Fibroblast of upper back skin (primary cell): ENCODE measurements at regions not wholly inside any gene's neighbourhood (a gene's known extent, or its start where the extent isn't known, plus 50 kb on each side); places are given as distances from the start of the nearest gene placed in this dataset.
"Not testable (repeated sequence)": the region's sequence is repeated elsewhere in the genome, so short reads cannot be mapped to it uniquely, and the experiment has no call there.

Source experiments
- DNase-seq: peaks from one replicate; pipeline ENCODE4 v3.0.0-alpha.2; 2013

DNA sequence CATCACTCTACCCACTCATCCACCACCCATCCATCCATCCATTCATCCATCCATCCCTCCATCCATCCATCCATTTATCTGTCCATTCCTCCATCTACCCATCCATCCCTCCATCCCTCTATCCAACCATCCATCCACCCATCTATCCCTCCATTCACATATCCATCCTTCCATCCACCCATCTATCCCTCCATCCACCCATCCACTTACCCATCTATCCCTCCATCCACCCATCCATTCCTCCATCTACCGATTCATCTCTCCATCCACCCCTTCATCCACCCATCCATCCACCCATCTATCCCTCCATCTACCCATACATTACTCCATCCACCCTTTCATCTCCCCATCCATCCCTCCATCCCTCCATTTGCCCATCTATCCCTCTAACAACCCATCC, 239.6 kb upstream of the SHH start:
- DNase-seq: no peak

DNA sequence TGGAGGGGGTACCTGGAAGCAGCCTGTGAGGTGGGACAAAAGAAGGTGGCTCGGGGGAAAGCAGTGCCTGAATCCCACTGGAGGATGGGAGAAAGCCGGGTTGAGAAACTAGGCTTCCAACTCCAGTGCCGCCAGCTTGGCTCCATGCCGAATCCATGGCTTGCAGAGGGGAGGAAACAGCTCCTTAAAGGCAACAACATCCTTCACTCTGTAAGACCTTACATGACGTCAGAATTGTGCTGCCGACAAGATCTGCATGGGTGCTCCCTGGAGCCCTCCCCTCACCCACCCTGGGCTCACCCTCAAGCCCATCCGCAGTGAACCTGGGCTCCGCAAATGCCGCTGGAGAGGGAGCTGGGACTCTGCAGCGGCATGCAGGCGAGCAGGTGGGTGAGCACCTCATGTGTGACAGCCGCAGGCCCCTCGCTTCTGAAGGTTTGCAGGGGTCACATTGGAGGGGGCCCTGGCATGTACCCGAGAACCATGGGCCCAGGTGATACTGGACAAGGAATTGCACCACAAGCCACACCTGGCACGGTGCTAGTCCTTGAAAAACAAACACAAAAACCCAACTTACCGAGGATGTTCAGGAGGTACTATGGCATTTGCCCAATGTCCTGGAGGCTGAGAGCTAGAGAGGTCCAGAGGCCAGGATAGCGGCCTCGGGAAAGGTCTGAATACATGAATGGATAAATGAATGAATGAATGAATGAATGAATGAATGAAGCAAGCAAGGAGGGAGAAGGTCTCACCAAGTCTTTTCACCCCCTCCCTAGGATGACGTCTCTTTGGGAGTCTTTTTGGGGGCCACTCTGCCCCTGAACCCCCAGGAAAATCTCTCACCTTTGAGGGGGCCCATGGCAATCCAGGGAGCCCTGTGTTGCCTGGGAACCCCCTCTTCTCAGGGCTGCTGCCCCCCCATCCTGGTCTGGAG, 238.6 kb upstream of the SHH start:
- no peak for DNase-seq

GRCh38 chr7:156049366-156049765, 237.1 kb upstream of the SHH start:
- DNase-seq: no peak

GRCh38 chr7:156046031-156046560, 233.8 kb upstream of the SHH start:
- DNase-seq: no peak

- DNase-seq: no peak
These were observed 231.3 kb upstream of the SHH start for GRCh38 chr7:156043416-156044178.

- no peak for DNase-seq
These were observed 229.1 kb upstream of the SHH start for GRCh38 chr7:156041398-156041797.

DNA sequence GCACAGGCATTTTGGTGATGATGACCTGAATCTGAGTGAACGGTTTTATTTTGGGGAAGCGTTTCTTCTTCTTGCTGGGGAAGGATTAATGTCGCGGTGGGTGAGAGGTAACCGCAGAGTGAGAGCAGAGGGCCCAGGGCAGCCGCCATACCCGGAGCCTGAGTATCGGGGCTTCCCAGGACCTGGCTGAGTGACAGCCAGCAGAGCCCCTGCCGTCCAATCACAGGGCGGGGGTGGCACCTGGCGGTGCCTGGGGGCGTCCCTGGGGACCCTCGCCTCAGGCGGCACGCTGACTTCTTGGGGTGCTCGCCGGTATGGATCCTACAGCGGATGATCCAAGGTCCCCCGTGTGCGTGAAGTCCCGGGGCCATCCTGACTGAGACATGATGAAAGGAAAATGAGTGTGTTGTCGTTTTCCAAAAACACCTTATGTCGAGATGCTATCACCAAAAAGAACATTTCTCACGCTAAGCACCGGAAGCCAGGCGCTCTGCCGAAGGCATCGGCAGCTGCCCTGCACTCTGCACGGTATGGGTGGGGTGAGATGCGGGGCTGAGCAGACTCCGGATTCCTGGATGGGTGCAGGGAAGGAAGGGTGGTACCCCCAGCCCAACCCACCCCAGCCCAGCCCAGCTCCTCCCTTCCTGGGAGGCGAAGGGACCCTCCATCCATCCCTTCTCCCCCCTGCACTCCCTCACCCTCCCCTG, 227.9 kb upstream of the SHH start:
- DNase-seq: no peak

DNA sequence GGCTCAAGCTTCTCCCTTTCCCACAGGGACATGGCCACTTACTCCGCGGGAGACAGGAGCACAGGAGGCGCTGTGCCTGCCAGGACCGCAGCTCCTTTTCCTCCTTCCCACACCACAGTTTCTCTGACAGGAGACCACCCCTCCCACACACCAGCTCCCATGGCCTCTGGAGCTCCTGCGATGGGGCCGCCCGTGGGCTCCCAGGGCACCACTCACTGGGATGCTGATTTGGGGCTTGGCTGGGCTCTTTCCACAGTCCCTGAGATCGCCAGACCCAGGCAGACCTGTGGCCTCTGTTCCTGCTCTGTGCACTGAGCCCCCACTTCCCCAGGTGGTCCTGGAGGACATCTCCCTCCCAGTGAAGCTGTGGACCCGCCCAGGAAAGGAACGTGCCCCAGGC, 226.9 kb upstream of the SHH start:
- no peak for DNase-seq

- DNase-seq: no peak
These were observed 226.1 kb upstream of the SHH start for GRCh38 chr7:156038345-156038744.

DNA sequence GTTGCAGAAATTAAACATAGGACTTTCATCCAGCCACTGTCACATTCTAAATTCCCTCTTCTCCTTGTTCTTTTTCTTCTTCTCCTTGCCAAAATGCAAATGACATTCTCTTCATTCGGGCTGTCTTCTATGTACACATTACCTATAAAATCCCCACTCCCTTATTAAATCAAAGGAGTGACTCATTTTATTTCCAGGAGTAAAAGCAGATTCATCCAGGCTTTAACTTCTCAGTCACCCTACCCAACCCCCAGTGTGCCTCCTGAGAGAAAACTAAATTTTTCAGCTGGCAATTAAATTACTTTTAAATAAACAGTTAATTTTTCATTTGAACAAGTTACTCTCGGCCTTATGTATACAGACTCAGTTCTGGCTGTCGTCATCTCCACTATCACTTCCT, 223.9 kb upstream of the SHH start:
- DNase-seq: no peak

DNA sequence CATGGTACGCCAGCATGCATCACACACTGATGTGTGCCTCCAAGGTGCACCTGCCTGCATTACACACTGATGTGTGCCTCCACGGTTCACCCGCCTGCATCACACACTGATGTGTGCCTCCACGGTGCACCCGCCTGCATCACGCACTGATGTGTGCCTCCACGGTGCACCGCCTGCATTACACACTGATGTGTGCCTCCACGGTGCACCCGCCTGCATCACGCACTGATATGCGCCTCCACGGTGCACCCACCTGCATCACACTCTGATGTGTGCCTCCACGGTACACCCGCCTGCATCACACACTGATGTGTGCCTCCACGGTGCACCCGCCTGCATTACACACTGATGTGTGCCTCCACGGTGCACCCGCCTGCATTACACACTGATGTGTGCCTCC, 223.1 kb upstream of the SHH start:
- DNase-seq: not testable (repeated sequence)

GRCh38 chr7:156034397-156034796, 222.1 kb upstream of the SHH start:
- no peak for DNase-seq

- no peak for DNase-seq
These were observed 220.7 kb upstream of the SHH start for GRCh38 chr7:156032973-156033372.

DNA sequence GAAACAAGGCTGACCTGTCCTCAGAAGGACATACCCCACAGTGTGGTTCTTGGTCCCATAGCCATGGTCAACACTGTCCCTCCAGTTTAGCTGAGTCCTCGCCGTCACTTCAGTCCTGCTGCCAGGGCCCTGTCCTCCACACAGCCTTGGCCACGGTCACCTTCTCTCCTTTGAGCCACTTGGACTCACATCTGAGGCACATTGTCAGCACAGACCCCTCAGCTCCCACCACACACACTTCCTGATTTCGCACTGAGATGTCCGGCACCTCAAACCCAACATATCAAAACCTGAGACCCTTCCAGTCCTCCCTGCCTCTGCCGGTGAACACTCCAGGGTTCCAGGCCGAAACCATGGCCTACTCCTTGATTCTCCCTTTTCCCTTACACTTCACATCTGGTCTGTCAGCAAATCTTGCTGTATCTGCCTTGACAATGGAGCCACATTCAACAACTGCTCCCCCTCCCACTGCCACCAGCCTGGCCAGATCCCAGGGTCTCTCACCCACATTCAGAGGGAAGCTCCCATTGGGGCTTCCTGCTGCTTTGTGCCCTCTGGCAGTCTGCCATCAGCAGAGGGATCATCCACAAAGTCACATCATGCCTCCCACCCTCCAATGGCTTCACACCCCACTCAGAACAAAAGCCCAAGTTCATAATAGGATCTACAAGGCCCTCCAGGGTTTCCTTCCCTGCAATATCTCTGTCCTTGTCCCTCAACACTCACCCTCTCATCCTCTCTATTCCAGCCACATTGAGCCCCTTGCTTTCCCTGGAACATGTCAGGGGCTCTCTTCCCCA, 219.6 kb upstream of the SHH start:
- no peak for DNase-seq

GRCh38 chr7:156029460-156030007, 217.3 kb upstream of the SHH start:
- no peak for DNase-seq

GRCh38 chr7:156028521-156028920, 216.3 kb upstream of the SHH start:
- no peak for DNase-seq

DNA sequence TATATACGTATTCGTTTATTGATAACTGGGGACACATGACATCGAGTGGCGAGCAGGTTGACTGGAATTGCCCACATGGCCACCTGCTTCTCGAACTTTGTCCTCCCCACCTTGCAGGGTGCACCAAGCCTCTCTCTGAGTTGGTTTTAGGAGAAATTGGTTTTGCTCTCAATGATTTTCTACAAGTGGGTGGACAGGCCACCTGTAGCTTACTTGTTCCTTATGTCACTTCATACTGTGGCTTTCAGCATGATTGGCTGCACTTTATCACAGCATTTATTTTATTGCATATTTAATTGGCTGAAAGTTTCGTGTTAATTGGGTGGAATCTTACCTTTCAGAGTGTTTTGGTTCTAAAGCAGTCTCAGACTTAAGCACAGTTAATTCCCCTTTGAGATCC, 215.6 kb upstream of the SHH start:
- DNase-seq: no peak

DNA sequence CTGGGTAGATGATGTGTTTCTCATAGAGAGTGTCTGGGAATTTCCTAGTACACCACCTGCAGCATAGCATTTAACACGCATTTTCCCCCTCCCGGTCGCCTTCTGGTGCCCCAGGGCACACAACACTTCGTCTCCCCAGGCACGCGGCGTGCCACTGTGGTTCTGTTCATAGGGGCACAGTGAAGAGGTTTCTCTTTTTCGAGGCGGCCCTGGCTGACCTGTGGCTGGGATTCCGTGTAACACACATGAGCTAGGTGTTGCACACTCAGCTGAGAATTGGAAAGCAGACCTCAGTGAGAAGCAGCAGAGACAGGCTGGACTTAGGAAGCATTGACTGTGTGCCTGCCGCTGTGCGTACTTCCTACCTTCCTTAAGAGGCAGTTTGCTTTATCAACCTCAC, 214.3 kb upstream of the SHH start:
- no peak for DNase-seq

- no peak for DNase-seq
These were observed 213.9 kb upstream of the SHH start for GRCh38 chr7:156026076-156026600.

- DNase-seq: no peak
These were observed 213.4 kb upstream of the SHH start for GRCh38 chr7:156025675-156026074.

DNA sequence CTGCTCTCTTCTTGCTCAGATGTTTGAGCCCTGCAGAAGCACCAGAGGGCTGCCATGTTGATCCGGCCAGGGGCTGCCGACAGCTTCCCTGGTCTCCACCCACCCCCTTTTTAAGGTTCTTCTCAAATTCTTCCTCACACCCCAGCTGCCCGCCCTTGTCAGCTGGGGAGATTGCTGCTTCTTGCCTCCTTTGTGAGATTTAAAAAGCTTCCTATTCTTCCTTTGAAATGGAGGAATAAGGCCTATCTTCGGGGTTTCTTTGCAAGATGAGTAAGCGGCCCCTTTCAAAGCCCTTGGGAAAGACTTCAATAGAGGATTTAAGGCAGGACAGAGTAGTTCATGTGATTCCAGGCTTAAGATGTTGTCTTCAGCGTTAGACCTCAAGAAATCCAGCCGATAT, 211.9 kb upstream of the SHH start:
- DNase-seq: no peak
